Retinal pigment epithelial cell (primary cell): ENCODE measurements at regions not wholly inside any gene's neighbourhood (a gene's known extent, or its start where the extent isn't known, plus 50 kb on each side); places are given as distances from the start of the nearest gene placed in this dataset.

ENCODE experiments used
- DNase-seq: peaks from one replicate; pipeline ENCODE4 v3.0.0-alpha.2; 2010; ENCODE audit warnings: low read depth
- H3K4me3 ChIP-seq: 2 replicates; pipeline ENCODE4 v1.5.1; 2011; ENCODE audit warnings: mild to moderate bottlenecking, low read length, control low read depth, moderate library complexity
- CTCF ChIP-seq: conservative IDR thresholded peaks from 2 replicates; pipeline ENCODE4 v1.5.1; 2011; ENCODE audit warnings: low read depth, low read length, control low read depth, inconsistent platforms

- no peak for TF ChIP-seq CTCF
- no peak overlapping the region for H3K4me3 ChIP-seq
- DNase-seq, result no peak
Observed at GRCh38 chr3:144381607-144382006, 410.0 kb downstream of the DIPK2A start.

GRCh38 chr3:144384241-144384979, 412.8 kb downstream of the DIPK2A start:
- H3K4me3 ChIP-seq, result no peak overlapping the region
- no peak for DNase-seq
- no peak for TF ChIP-seq CTCF

GRCh38 chr3:144390786-144391185, 419.2 kb downstream of the DIPK2A start:
- no peak overlapping the region for H3K4me3 ChIP-seq
- no peak for DNase-seq
- TF ChIP-seq CTCF, result no peak

GRCh38 chr3:144391236-144391635, 419.6 kb downstream of the DIPK2A start:
- no peak for DNase-seq
- no peak for TF ChIP-seq CTCF
- no peak overlapping the region for H3K4me3 ChIP-seq

- DNase-seq, result no peak
- H3K4me3 ChIP-seq, result no peak overlapping the region
- TF ChIP-seq CTCF, result no peak
Observed at GRCh38 chr3:144394032-144394431, 422.4 kb downstream of the DIPK2A start.

GRCh38 chr3:144402430-144402829, 430.8 kb downstream of the DIPK2A start:
- no peak overlapping the region for H3K4me3 ChIP-seq
- TF ChIP-seq CTCF, result no peak
- DNase-seq, result no peak

GRCh38 chr3:144403040-144403457, 431.4 kb downstream of the DIPK2A start:
- no peak overlapping the region for H3K4me3 ChIP-seq
- no peak for TF ChIP-seq CTCF
- no peak for DNase-seq
